ENCODE measurements at regions not wholly inside any gene's neighbourhood (a gene's known extent, or its start where the extent isn't known, plus 50 kb on each side); places are given as distances from the start of the nearest gene placed in this dataset.

GRCh38 chr6:21312118-21312517 is 281.4 kb upstream of the SOX4 start:
- TF ChIP-seq CTCF (IDR thresholded peaks at IDR 0.05) (no peak), POLR2A (IDR thresholded peaks at IDR 0.05) (no peak), EP300 (IDR thresholded peaks at IDR 0.05) (no peak)
